H9 (cell line): ENCODE measurements at regions not wholly inside any gene's neighbourhood (a gene's known extent, or its start where the extent isn't known, plus 50 kb on each side); places are given as distances from the start of the nearest gene placed in this dataset.

ENCODE experiments used
- DNase-seq: peaks from one replicate; pipeline ENCODE4 v3.0.0-alpha.2; 2017
- H2AFZ ChIP-seq: one replicate; pipeline ENCODE4 v1.6.1; 2013; ENCODE audit warnings: mild to moderate bottlenecking, low read length, control low read depth, moderate library complexity
- H2AK5ac ChIP-seq: 2 replicates; pipeline ENCODE4 v1.6.1; 2013; ENCODE audit warnings: low read length, control low read depth, mixed read lengths; ENCODE audit not compliant: insufficient read length
- H2BK120ac ChIP-seq: one replicate; pipeline ENCODE4 v1.6.1; 2013; ENCODE audit warnings: low read depth, mild to moderate bottlenecking, low read length, control low read depth, inconsistent platforms; ENCODE audit not compliant: poor library complexity, severe bottlenecking
- H2BK12ac ChIP-seq: 2 replicates; pipeline ENCODE4 v1.6.1; 2013; ENCODE audit warnings: low read length, control low read depth, mixed read lengths, low read depth; ENCODE audit not compliant: insufficient read length
- H2BK15ac ChIP-seq: 2 replicates; pipeline ENCODE4 v1.6.1; 2013; ENCODE audit warnings: low read depth, low read length, control low read depth
- H2BK20ac ChIP-seq: one replicate; pipeline ENCODE4 v1.6.1; 2013; ENCODE audit warnings: low read depth, mild to moderate bottlenecking, low read length, control low read depth, inconsistent platforms; ENCODE audit not compliant: poor library complexity, severe bottlenecking
- H2BK5ac ChIP-seq: 2 replicates; pipeline ENCODE4 v1.6.1; 2013; ENCODE audit warnings: low read length, control low read depth, mixed read lengths; ENCODE audit not compliant: insufficient read length
- H3K14ac ChIP-seq: 2 replicates; pipeline ENCODE4 v1.6.1; 2013; ENCODE audit warnings: low read length, control low read depth; ENCODE audit not compliant: insufficient read depth
- H3K18ac ChIP-seq: 2 replicates; pipeline ENCODE4 v1.6.1; 2013; ENCODE audit warnings: low read depth, mild to moderate bottlenecking, mixed read lengths, low read length, control low read depth; ENCODE audit not compliant: insufficient read length
- H3K23ac ChIP-seq: 2 replicates; pipeline ENCODE4 v1.6.1; 2013; ENCODE audit warnings: low read length, control low read depth, mixed read lengths, low read depth; ENCODE audit not compliant: insufficient read length
- H3K23me2 ChIP-seq: 2 replicates; pipeline ENCODE4 v1.6.1; 2013; ENCODE audit warnings: low read depth, mild to moderate bottlenecking, mixed read lengths, low read length, control low read depth; ENCODE audit not compliant: insufficient read length, poor library complexity, severe bottlenecking
- H3K27ac ChIP-seq: 2 replicates; pipeline ENCODE4 v1.5.1; 2013; ENCODE audit warnings: low read length, control low read depth, mixed read lengths, low read depth; ENCODE audit not compliant: insufficient read length
- H3K27me3 ChIP-seq: 2 replicates; pipeline ENCODE4 v1.6.1; 2013; ENCODE audit warnings: low read length, control low read depth, inconsistent platforms; ENCODE audit not compliant: insufficient read depth
- H3K4ac ChIP-seq: 2 replicates; pipeline ENCODE4 v1.6.1; 2013; ENCODE audit warnings: low read depth, mild to moderate bottlenecking, control low read depth, inconsistent platforms, low read length, moderate library complexity
- H3K4me1 ChIP-seq: 2 replicates; pipeline ENCODE4 v1.6.1; 2013; ENCODE audit warnings: low read length, control low read depth, inconsistent platforms; ENCODE audit not compliant: insufficient read depth
- H3K4me2 ChIP-seq: 2 replicates; pipeline ENCODE4 v1.6.1; 2013; ENCODE audit warnings: low read length, control low read depth, mixed read lengths; ENCODE audit not compliant: insufficient read length, insufficient read depth
- H3K56ac ChIP-seq: 2 replicates; pipeline ENCODE4 v1.6.1; 2013; ENCODE audit warnings: low read depth, mild to moderate bottlenecking, mixed read lengths, low read length, control low read depth; ENCODE audit not compliant: insufficient read length
- H3K79me1 ChIP-seq: 2 replicates; pipeline ENCODE4 v1.6.1; 2013; ENCODE audit warnings: low read depth, mild to moderate bottlenecking, moderate library complexity, low read length, control low read depth, inconsistent platforms; ENCODE audit not compliant: insufficient read depth, poor library complexity, severe bottlenecking
- H3K79me2 ChIP-seq: 2 replicates; pipeline ENCODE4 v1.6.1; 2013; ENCODE audit warnings: low read length, control low read depth, inconsistent platforms; ENCODE audit not compliant: insufficient read depth
- H3K9ac ChIP-seq: 2 replicates; pipeline ENCODE4 v1.6.1; 2013; ENCODE audit warnings: low read length, control low read depth, mixed read lengths; ENCODE audit not compliant: insufficient read length; ENCODE audit errors: extremely low read depth
- H3K9me3 ChIP-seq: one replicate; pipeline ENCODE4 v1.6.1; 2013; ENCODE audit warnings: low read depth, low read length, inconsistent platforms; ENCODE audit not compliant: control insufficient read depth
- H3T11ph ChIP-seq: one replicate; pipeline ENCODE4 v1.6.1; 2013; ENCODE audit warnings: mild to moderate bottlenecking, low read length, control low read depth, inconsistent platforms
- H4K20me1 ChIP-seq: one replicate; pipeline ENCODE4 v1.6.1; 2013; ENCODE audit not compliant: control insufficient read depth, insufficient read length, insufficient read depth
- H4K5ac ChIP-seq: 2 replicates; pipeline ENCODE4 v1.6.1; 2013; ENCODE audit warnings: low read depth, mild to moderate bottlenecking, mixed read lengths, low read length, control low read depth; ENCODE audit not compliant: insufficient read length
- H4K8ac ChIP-seq: replicated peaks from 2 replicates; pipeline ENCODE4 v1.6.1; 2013; ENCODE audit warnings: low read length, control low read depth, mixed read lengths, low read depth; ENCODE audit not compliant: insufficient read length
- H4K91ac ChIP-seq: 2 replicates; pipeline ENCODE4 v1.6.1; 2013; ENCODE audit warnings: low read depth, mild to moderate bottlenecking, moderate library complexity, mixed read lengths, low read length, control low read depth; ENCODE audit not compliant: insufficient read length
- H3K27ac Mint-ChIP-seq, 3 experiments: 2 replicates in 2 of 3; 3 replicates in 1 of 3; pipeline ENCODE4 v1.8.0; 2020 to 2021; ENCODE audit warnings: mixed read lengths in 3 of 3, mild to moderate bottlenecking in 1 of 3, moderate library complexity in 1 of 3
- H3K27me3 Mint-ChIP-seq: 2 replicates; pipeline ENCODE4 v1.8.0; 2021; ENCODE audit warnings: low read depth, mild to moderate bottlenecking, moderate library complexity, mixed read lengths
- H3K36me3 Mint-ChIP-seq, 3 experiments: 2 replicates in 2 of 3; 3 replicates in 1 of 3; pipeline ENCODE4 v1.8.0; 2020 to 2021; ENCODE audit warnings: low read depth in 3 of 3, mixed read lengths in 3 of 3; ENCODE audit not compliant: insufficient read depth in 1 of 3
- H3K4me1 Mint-ChIP-seq, 2 experiments: 2 replicates each; pipeline ENCODE4 v1.8.0; 2020; ENCODE audit warnings: mixed read lengths in 2 of 2
- H3K4me3 Mint-ChIP-seq, 2 experiments: 2 replicates in 1 of 2; 3 replicates in 1 of 2; pipeline ENCODE4 v1.8.0; 2020 to 2021; ENCODE audit warnings: mild to moderate bottlenecking in 2 of 2, mixed read lengths in 2 of 2, moderate library complexity in 1 of 2
- H3K9me3 Mint-ChIP-seq, 2 experiments: 2 replicates in 1 of 2; 3 replicates in 1 of 2; pipeline ENCODE4 v1.8.0; 2020; ENCODE audit warnings: mild to moderate bottlenecking in 2 of 2, mixed read lengths in 2 of 2, moderate library complexity in 1 of 2
- TF ChIP-seq, protein P1 (sequence below): fragments of 200-600 bp; sonication (generic); conservative IDR thresholded peaks from 3 replicates; pipeline ENCODE4 v1.8.0; 2021; ENCODE audit warnings: antibody characterized with exemption, mild to moderate bottlenecking

DNA sequence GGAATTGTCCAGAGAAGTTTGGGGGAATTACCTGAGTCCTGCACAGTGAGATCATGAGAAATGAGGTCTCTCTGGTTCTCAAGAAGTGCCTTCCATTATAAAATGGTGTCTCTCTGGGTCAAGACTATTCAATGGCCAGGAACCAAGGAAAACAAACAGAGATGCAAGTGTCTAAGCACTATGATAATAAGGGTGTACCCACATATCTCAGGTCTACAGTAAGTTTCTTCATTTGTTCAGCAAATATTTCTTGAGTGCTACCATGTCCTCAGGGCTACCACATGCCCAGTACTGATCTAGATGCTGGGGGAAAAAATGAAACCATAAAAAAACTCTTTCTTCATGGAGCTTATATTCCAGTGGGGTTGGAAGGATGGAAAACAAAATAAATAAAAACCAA lies 170.0 kb downstream of the ACKR3 start:
- Histone ChIP-seq H3T11ph (no peak overlapping the region), H3K4me1 (no peaks in the 10 kb centered on the region), H3K18ac (no peak overlapping the region), H2BK15ac (no peak overlapping the region), H2BK5ac (no peak overlapping the region), H3K9ac (no peak overlapping the region), H3K4ac (no peak overlapping the region), H3K4me2 (no peak overlapping the region), H3K9me3 (no peaks in the 10 kb centered on the region), H3K79me1 (no peaks in the 10 kb centered on the region), H4K8ac (no peak overlapping the region), H3K79me2 (no peaks in the 10 kb centered on the region), H3K23me2 (no peaks in the 10 kb centered on the region), H3K23ac (no peak overlapping the region), H3K56ac (no peak overlapping the region), H2BK120ac (no peak overlapping the region), H4K20me1 (no peaks in the 10 kb centered on the region), H2AFZ (no peak overlapping the region), H4K91ac (no peak overlapping the region), H3K27me3 (no peaks in the 10 kb centered on the region), H2AK5ac (no peak overlapping the region), H3K27ac (no peak overlapping the region), H2BK12ac (no peak overlapping the region), H4K5ac (no peak overlapping the region), H3K14ac (no peak overlapping the region), H2BK20ac (no peak overlapping the region)
- H3K9me3 Mint-ChIP-seq = no peaks in the 10 kb centered on the region
- TF ChIP-seq, protein P1, sequence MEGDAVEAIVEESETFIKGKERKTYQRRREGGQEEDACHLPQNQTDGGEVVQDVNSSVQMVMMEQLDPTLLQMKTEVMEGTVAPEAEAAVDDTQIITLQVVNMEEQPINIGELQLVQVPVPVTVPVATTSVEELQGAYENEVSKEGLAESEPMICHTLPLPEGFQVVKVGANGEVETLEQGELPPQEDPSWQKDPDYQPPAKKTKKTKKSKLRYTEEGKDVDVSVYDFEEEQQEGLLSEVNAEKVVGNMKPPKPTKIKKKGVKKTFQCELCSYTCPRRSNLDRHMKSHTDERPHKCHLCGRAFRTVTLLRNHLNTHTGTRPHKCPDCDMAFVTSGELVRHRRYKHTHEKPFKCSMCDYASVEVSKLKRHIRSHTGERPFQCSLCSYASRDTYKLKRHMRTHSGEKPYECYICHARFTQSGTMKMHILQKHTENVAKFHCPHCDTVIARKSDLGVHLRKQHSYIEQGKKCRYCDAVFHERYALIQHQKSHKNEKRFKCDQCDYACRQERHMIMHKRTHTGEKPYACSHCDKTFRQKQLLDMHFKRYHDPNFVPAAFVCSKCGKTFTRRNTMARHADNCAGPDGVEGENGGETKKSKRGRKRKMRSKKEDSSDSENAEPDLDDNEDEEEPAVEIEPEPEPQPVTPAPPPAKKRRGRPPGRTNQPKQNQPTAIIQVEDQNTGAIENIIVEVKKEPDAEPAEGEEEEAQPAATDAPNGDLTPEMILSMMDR = no peak
- DNase-seq = no peak
- peaks cover 7% of the 10 kb centered on the region for H3K27me3 Mint-ChIP-seq
- no peaks in the 10 kb centered on the region for H3K36me3 Mint-ChIP-seq
- H3K27ac Mint-ChIP-seq = no peak overlapping the region
- peaks cover 5% of the 10 kb centered on the region in 2 experiments for H3K4me1 Mint-ChIP-seq
- H3K4me3 Mint-ChIP-seq = no peak overlapping the region
